Gastrocnemius medialis (tissue), 4 donors: ENCODE measurements at regions not wholly inside any gene's neighbourhood (a gene's known extent, or its start where the extent isn't known, plus 50 kb on each side); places are given as distances from the start of the nearest gene placed in this dataset.

Experiments used
- CTCF ChIP-seq, 5 experiments: fragments of 450-650 bp in 3 of 5; fragments of 200-600 bp in 2 of 5; sonication (generic) in 2 of 5; IDR thresholded peaks in 4 of 5; conservative IDR thresholded peaks in 1 of 5; 1 replicate in 4 of 5; 2 replicates in 1 of 5; pipeline ENCODE4 v1.5.1; 2016 to 2019; ENCODE audit warnings: antibody characterized with exemption in 5 of 5, mild to moderate bottlenecking in 3 of 5, moderate library complexity in 3 of 5
- POLR2A ChIP-seq, 2 donors: fragments of 450-650 bp; IDR thresholded peaks; one replicate each; pipeline ENCODE4 v1.6.1; 2017; ENCODE audit warnings: antibody characterized with exemption in 2 of 2, mild to moderate bottlenecking in 2 of 2, moderate library complexity in 2 of 2

GRCh38 chr2:235218486-235218907 is 266.7 kb downstream of the SH3BP4 start:
- TF ChIP-seq CTCF (IDR thresholded peaks at IDR 0.05 in 4 of 5, conservative IDR thresholded peaks at IDR 0.05 in 1 of 5) (no peak), POLR2A (IDR thresholded peaks at IDR 0.05) (no peak)
